ELR (cell line): ENCODE measurements at regions not wholly inside any gene's neighbourhood (a gene's known extent, or its start where the extent isn't known, plus 50 kb on each side); places are given as distances from the start of the nearest gene placed in this dataset.
A peak's percentile ranks its signal among the peaks of the same experiment; 100 is the strongest.

ENCODE experiments used
- DNase-seq: peaks from one replicate; pipeline ENCODE4 v3.0.0-alpha.2; 2015; ENCODE audit warnings: low read depth

GRCh38 chr1:36675931-36676562, 193.3 kb upstream of the CSF3R start:
- no peak for DNase-seq

- DNase-seq, result no peak
Observed at GRCh38 chr1:36675106-36675505, 192.4 kb upstream of the CSF3R start.

GRCh38 chr1:36673202-36673601, 190.5 kb upstream of the CSF3R start:
- DNase-seq, result no peak

- DNase-seq, result no peak
Observed at GRCh38 chr1:36669262-36669661, 186.5 kb upstream of the CSF3R start.

GRCh38 chr1:36667836-36668235, 185.1 kb upstream of the CSF3R start:
- DNase-seq, result no peak

GRCh38 chr1:36667256-36667655, 184.5 kb upstream of the CSF3R start:
- DNase-seq, result no peak

- no peak for DNase-seq
Observed at GRCh38 chr1:36665478-36666080, 182.9 kb upstream of the CSF3R start.

- DNase-seq, result no peak
Observed at GRCh38 chr1:36664571-36665287, 182.0 kb upstream of the CSF3R start.

GRCh38 chr1:36663772-36664430, 181.2 kb upstream of the CSF3R start:
- no peak for DNase-seq

- DNase-seq, result no peak
Observed at GRCh38 chr1:36658838-36659237, 176.1 kb upstream of the CSF3R start.

- DNase-seq, result no peak
Observed at GRCh38 chr1:36657826-36658225, 175.1 kb upstream of the CSF3R start.

- DNase-seq, result no peak
Observed at GRCh38 chr1:36656838-36657237, 174.1 kb upstream of the CSF3R start.

GRCh38 chr1:36656271-36656670, 173.6 kb upstream of the CSF3R start:
- no peak for DNase-seq

GRCh38 chr1:36654586-36654985, 171.9 kb upstream of the CSF3R start:
- DNase-seq, result no peak

- no peak for DNase-seq
Observed at GRCh38 chr1:36653850-36654249, 171.1 kb upstream of the CSF3R start.

- DNase-seq, result no peak
Observed at GRCh38 chr1:36652586-36652985, 169.9 kb upstream of the CSF3R start.

GRCh38 chr1:36652011-36652410, 169.3 kb upstream of the CSF3R start:
- no peak for DNase-seq

GRCh38 chr1:36651176-36651910, 168.6 kb upstream of the CSF3R start:
- DNase-seq, result no peak

GRCh38 chr1:36650200-36651065, 167.7 kb upstream of the CSF3R start:
- DNase-seq, result peak; percentile 62

- DNase-seq, result no peak
Observed at GRCh38 chr1:36645867-36646266, 163.2 kb upstream of the CSF3R start.

GRCh38 chr1:36644556-36644955, 161.8 kb upstream of the CSF3R start:
- no peak for DNase-seq
